ENCODE measurements at regions not wholly inside any gene's neighbourhood (a gene's known extent, or its start where the extent isn't known, plus 50 kb on each side); places are given as distances from the start of the nearest gene placed in this dataset.
"Not testable (repeated sequence)": the region's sequence is repeated elsewhere in the genome, so short reads cannot be mapped to it uniquely, and the experiment has no call there.

GRCh38 chrX:132302687-132303086, 83.4 kb upstream of the RAP2C start:
- H3K27me3 ChIP-seq (replicated peaks; ENCODE audit: insufficient read depth); H3K9me3 ChIP-seq; H3K4me3 ChIP-seq; intact Hi-C loops (cut with DNase I); DNase-seq (ENCODE audit: low spot score); H3K4me1 ChIP-seq (replicated peaks); H3K27ac ChIP-seq; H3K36me3 ChIP-seq: not testable (repeated sequence)
- WGBS = 100% methylated on average over 3 of the region's 3 CpGs

DNA sequence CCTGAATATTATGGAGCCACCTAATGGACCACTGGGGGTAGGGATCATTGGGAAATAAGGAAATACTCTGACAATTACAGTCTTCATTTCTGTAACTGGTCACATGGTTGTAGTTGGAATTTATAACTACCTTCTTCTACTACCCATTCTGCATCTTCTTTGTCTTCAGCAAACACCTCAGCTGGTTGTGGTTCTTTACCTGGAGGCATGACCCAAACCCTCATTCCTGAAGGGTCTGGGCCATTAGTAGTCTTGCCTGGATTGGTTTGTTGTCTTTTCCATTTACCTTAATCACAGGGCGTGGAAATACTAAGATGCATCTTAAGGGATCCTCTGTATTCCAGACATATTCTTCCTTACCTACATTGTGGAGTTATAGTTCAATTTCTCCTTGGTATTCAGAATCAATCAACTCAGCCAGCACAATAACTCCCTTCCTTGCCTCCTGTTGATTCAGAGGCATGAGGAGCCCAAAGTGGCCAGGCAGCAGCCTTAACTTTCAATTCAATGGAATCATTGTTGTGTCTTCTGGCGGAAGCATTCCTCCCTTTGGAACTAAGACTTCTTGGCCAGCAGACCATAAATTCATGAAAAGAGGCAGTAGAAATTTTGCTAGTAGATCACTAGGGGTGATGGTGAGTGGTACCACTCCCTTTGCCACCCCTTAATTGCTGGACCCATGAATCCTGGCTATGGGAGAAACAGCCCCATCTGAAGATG, 75.7 kb upstream of the RAP2C start:
- DNase-seq (ENCODE audit: low spot score) = no peak
- Histone ChIP-seq H3K4me1 (replicated peaks) (no peaks in the 10 kb centered on the region), H3K9me3 (no peaks in the 10 kb centered on the region), H3K36me3 (no peaks in the 10 kb centered on the region), H3K27me3 (replicated peaks; ENCODE audit: insufficient read depth) (no peaks in the 10 kb centered on the region), H3K4me3 (no peak overlapping the region), H3K27ac (no peak overlapping the region)
- intact Hi-C loops (cut with DNase I) = loop anchor here (10.0 kb wide), 1 partner anchor 320 kb away; no protein-coding TSS in a partner anchor
- 100% methylated on average over 2 of the region's 2 CpGs for WGBS
- TF ChIP-seq POLR2A (IDR thresholded peaks at IDR 0.05) (no peak), POLR2AphosphoS5 (IDR thresholded peaks at IDR 0.05) (no peak)
- TF ChIP-seq, protein P1, sequence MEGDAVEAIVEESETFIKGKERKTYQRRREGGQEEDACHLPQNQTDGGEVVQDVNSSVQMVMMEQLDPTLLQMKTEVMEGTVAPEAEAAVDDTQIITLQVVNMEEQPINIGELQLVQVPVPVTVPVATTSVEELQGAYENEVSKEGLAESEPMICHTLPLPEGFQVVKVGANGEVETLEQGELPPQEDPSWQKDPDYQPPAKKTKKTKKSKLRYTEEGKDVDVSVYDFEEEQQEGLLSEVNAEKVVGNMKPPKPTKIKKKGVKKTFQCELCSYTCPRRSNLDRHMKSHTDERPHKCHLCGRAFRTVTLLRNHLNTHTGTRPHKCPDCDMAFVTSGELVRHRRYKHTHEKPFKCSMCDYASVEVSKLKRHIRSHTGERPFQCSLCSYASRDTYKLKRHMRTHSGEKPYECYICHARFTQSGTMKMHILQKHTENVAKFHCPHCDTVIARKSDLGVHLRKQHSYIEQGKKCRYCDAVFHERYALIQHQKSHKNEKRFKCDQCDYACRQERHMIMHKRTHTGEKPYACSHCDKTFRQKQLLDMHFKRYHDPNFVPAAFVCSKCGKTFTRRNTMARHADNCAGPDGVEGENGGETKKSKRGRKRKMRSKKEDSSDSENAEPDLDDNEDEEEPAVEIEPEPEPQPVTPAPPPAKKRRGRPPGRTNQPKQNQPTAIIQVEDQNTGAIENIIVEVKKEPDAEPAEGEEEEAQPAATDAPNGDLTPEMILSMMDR (IDR thresholded peaks at IDR 0.05) = no peak

- Histone ChIP-seq H3K36me3 (no peaks in the 10 kb centered on the region), H3K27ac (no peak overlapping the region), H3K4me1 (replicated peaks) (no peaks in the 10 kb centered on the region), H3K27me3 (replicated peaks; ENCODE audit: insufficient read depth) (no peaks in the 10 kb centered on the region), H3K9me3 (no peaks in the 10 kb centered on the region), H3K4me3 (no peak overlapping the region)
- WGBS = 100% methylated on average over 1 of the region's 1 CpG
- TF ChIP-seq POLR2AphosphoS5 (IDR thresholded peaks at IDR 0.05) (no peak), POLR2A (IDR thresholded peaks at IDR 0.05) (no peak)
- TF ChIP-seq, protein P1 (IDR thresholded peaks at IDR 0.05) = no peak
- intact Hi-C loops (cut with DNase I) = loop anchor here (10.0 kb wide), 1 partner anchor 321 kb away; no protein-coding TSS in a partner anchor
- no peak for DNase-seq (ENCODE audit: low spot score)
Observed at GRCh38 chrX:132294192-132294591, 74.9 kb upstream of the RAP2C start.

GRCh38 chrX:132292793-132293192, 73.5 kb upstream of the RAP2C start:
- H3K9me3 ChIP-seq = no peaks in the 10 kb centered on the region
- WGBS = 2% methylated on average over 5 of the region's 5 CpGs
- TF ChIP-seq POLR2A (IDR thresholded peaks at IDR 0.05) = no peak
- TF ChIP-seq, protein P1 (IDR thresholded peaks at IDR 0.05) = peak in 3 of 4 experiments; percentile 55 to 57 (median 55)
- no peaks in the 10 kb centered on the region for H3K36me3 ChIP-seq
- no peak overlapping the region for H3K27ac ChIP-seq
- intact Hi-C loops (cut with DNase I) = loop anchor here (10.0 kb wide), 1 partner anchor 322 kb away; no protein-coding TSS in a partner anchor
- peak; percentile 6 for DNase-seq (ENCODE audit: low spot score)
- H3K4me1 ChIP-seq (replicated peaks) = no peaks in the 10 kb centered on the region
- H3K4me3 ChIP-seq = no peak overlapping the region
- H3K27me3 ChIP-seq (replicated peaks; ENCODE audit: insufficient read depth) = no peaks in the 10 kb centered on the region

DNA sequence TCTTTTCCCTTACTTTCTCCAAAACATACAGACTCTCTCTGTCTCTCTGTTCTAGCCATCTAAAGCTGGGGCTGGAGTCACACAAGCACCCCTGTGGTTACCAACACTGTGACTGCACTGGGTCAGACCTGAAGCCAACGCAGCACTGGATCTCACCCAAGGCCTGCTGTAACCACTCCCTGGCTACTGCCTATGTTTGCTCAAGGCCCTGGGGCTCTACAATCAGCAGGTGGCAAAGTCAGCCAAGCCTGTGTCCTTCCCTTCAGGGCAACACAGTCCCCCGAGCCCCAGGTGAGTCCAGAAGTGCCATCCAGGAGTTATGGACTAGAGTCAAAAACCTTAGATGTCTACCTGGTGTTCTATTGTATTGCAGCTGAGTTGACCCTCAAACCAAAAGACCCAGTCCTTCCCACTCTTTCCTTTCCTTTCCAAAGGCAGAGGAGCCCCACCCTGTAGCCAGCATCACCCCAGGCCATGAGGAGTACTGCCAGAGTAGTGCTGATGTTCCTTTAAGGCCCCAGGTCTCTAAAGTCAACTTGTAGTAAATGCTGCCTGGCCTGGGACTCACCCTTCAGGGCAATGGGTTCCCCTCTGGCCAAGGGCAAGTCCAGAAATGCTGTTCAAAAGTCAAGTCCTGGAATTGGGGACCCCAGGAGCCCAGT, 58.8 kb upstream of the RAP2C start:
- no peak overlapping the region for H3K27ac ChIP-seq
- intact Hi-C loops (cut with DNase I) = no loop called here
- no peak overlapping the region for H3K4me3 ChIP-seq
- no peaks in the 10 kb centered on the region for H3K27me3 ChIP-seq (replicated peaks; ENCODE audit: insufficient read depth)
- DNase-seq (ENCODE audit: low spot score) = no peak
- H3K9me3 ChIP-seq = no peaks in the 10 kb centered on the region
- TF ChIP-seq POLR2AphosphoS5 (IDR thresholded peaks at IDR 0.05) (no peak), POLR2A (IDR thresholded peaks at IDR 0.05) (no peak)
- TF ChIP-seq, protein P1 (IDR thresholded peaks at IDR 0.05) = no peak
- no peaks in the 10 kb centered on the region for H3K36me3 ChIP-seq
- no peaks in the 10 kb centered on the region for H3K4me1 ChIP-seq (replicated peaks)
- 67% methylated on average over 1 of the region's 2 CpGs for WGBS
